GM20000 (cell line): ENCODE measurements at regions not wholly inside any gene's neighbourhood (a gene's known extent, or its start where the extent isn't known, plus 50 kb on each side); places are given as distances from the start of the nearest gene placed in this dataset.

ENCODE experiments used
- DNase-seq: peaks from one replicate; pipeline ENCODE4 v3.0.0; 2012; ENCODE audit warnings: low spot score
- CTCF ChIP-seq: IDR thresholded peaks from 2 replicates; pipeline ENCODE4 v1.5.1; 2012; ENCODE audit warnings: mild to moderate bottlenecking, control low read depth; ENCODE audit errors: extremely low read depth, missing control alignments

- DNase-seq = no peak
- no peak for TF ChIP-seq CTCF
Measured at GRCh38 chr14:26338231-26338630, 259.6 kb downstream of the NOVA1 start.

GRCh38 chr14:26334288-26334687 is 263.5 kb downstream of the NOVA1 start:
- no peak for DNase-seq
- no peak for TF ChIP-seq CTCF

DNA sequence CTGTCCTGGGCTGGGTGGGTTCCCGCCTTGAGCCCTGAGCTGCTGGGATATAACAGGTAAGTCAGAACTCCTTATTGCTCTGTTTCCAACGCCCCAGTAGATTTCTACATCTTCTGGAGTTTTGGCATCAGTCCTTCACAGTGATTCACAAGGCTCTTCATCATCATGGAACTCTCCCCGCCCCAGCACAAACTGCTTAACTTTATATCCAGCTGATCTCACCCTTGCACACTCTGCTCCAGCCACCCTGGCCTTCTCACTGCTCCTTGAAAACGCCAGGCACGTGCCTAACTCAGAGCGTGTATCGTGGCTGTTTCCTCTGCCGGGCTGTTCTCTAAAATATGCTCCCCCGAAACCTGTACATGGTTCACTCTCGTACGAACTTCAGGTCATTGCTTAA is 264.9 kb downstream of the NOVA1 start:
- no peak for DNase-seq
- TF ChIP-seq CTCF = no peak

GRCh38 chr14:26330982-26331381 is 266.9 kb downstream of the NOVA1 start:
- TF ChIP-seq CTCF = no peak
- no peak for DNase-seq

DNA sequence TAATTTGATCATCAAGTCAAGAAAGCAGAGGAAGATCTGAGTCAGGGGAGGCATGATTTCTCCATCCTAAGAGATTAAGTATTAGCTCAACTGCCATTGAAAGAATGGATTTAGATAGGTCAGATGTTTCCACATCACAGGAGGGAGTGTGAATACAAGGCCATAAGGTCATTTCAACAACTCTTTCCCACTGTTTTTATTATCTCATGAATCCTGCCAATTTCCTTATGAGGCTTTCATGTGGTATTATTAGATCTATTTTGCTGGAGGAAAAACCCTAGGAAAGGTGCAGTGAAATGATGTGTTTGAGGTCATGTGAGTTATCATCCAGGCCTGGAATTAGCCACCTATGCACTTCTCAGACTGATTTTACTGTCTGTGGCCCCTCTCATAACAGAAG is 269.0 kb downstream of the NOVA1 start:
- no peak for DNase-seq
- no peak for TF ChIP-seq CTCF

DNA sequence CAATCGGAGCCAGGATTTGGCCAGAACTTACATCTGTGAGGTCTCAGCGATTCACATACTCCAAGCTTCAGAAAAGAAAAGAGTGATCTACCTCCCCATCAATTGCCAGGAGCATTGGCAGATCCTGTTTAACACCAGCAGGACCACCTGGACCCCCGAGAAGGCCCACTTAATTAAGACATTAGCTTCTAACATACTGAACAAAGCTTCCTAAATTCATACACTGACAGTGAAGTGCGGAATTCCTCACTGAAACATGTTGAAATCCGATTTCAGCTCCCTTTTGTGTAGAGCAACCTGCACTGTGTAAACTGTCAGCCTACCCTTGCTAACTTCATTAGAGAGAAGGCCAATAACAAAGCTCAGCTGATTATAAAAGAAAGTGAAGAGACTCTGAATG is 274.0 kb downstream of the NOVA1 start:
- TF ChIP-seq CTCF = no peak

GRCh38 chr14:26320886-26321285 is 276.9 kb downstream of the NOVA1 start:
- TF ChIP-seq CTCF = no peak
- no peak for DNase-seq

More for the DNA sequence above, 274.0 kb downstream of the NOVA1 start:
- no peak for DNase-seq
